ENCODE measurements at regions not wholly inside any gene's neighbourhood (a gene's known extent, or its start where the extent isn't known, plus 50 kb on each side); places are given as distances from the start of the nearest gene placed in this dataset.
A peak's percentile ranks its signal among the peaks of the same experiment; 100 is the strongest.

DNA sequence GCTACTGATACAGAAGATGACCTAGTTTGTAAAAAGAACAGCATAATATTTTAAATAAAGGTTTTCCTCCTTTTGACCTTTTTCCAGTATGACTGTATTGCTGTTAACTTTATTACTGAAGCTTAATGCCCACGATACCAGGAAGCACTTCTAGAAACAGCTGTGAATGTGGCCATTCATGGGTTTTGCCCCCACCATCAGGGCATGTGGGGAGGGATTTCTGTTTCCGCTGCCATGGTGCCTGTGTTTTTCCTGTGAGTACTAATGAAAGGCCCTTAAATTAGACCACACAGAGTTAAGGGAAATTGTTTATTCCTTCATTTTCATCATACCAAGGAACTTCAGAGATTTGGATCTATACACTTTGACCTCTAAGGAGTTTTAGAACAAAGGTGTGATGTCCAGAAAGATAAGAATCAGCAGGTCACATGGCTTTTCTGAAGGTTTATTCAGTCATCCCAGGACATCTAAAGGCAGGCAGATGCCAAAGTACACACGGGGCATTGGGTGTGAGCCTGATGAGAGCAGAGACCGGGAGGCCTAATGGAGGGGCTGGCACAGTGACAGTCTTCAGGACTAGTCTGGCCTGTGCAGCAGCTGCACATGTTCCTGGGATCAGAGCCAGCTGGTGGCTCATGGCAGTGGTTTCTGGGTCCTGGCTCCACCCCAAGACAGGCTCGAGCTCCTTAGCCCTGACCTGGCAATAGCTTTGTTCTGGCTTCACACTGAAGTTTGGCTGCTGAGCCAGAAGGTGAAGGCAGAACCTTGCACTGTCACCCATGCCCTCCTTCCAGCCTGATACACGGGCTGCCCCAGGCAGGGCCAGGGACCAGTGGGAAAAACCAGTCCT lies 190.9 kb downstream of the REEP3 start:
- POLR2A ChIA-PET, result no interaction called here
- H3K27me3 Mint-ChIP-seq, result peaks cover 2% of the 10 kb centered on the region
- H3K4me1 Mint-ChIP-seq, result peaks cover 16% of the 10 kb centered on the region
- peaks cover 3% of the 10 kb centered on the region for H3K36me3 Mint-ChIP-seq (ENCODE audit: low read depth)
- no peak for DNase-seq
- H3K27ac Mint-ChIP-seq, result no peak overlapping the region
- CTCF ChIA-PET, result interaction anchor here (0.9 to 1.6 kb wide), 2 partner anchors 8 to 545 kb away, joined by 3 to 5 read pairs; no protein-coding TSS in a partner anchor
- H3K9me3 Mint-ChIP-seq, result peaks cover 3% of the 10 kb centered on the region
- no peak overlapping the region for H3K4me3 Mint-ChIP-seq

DNA sequence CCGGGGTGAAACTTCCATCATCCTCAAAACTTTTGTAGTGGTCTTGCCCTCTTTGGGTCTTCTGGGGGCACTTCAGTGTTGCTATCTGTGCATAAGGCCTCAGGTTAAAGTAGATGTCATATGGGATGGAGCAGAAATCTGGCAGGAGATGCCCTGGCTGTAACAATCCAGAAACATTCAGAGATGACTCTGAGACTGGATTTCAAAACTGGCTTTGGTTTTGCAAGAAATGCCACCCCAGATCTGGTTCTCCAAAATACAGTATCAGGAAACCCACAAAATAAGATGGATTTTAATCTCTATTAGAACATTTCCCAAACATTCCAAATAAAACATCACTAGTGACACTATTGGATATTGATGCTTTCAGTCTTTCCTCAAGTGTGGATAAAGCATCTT lies 191.5 kb downstream of the REEP3 start:
- no peak for DNase-seq
- H3K36me3 Mint-ChIP-seq (ENCODE audit: low read depth), result peaks cover 3% of the 10 kb centered on the region
- peaks cover 2% of the 10 kb centered on the region for H3K27me3 Mint-ChIP-seq
- POLR2A ChIA-PET, result no interaction called here
- H3K27ac Mint-ChIP-seq, result no peak overlapping the region
- no peak overlapping the region for H3K4me3 Mint-ChIP-seq
- peaks cover 3% of the 10 kb centered on the region for H3K9me3 Mint-ChIP-seq
- peaks cover 10% of the 10 kb centered on the region for H3K4me1 Mint-ChIP-seq
- CTCF ChIA-PET, result interaction anchor here (0.9 kb wide), 1 partner anchor 545 kb away, joined by 3 read pairs; no protein-coding TSS in a partner anchor

DNA sequence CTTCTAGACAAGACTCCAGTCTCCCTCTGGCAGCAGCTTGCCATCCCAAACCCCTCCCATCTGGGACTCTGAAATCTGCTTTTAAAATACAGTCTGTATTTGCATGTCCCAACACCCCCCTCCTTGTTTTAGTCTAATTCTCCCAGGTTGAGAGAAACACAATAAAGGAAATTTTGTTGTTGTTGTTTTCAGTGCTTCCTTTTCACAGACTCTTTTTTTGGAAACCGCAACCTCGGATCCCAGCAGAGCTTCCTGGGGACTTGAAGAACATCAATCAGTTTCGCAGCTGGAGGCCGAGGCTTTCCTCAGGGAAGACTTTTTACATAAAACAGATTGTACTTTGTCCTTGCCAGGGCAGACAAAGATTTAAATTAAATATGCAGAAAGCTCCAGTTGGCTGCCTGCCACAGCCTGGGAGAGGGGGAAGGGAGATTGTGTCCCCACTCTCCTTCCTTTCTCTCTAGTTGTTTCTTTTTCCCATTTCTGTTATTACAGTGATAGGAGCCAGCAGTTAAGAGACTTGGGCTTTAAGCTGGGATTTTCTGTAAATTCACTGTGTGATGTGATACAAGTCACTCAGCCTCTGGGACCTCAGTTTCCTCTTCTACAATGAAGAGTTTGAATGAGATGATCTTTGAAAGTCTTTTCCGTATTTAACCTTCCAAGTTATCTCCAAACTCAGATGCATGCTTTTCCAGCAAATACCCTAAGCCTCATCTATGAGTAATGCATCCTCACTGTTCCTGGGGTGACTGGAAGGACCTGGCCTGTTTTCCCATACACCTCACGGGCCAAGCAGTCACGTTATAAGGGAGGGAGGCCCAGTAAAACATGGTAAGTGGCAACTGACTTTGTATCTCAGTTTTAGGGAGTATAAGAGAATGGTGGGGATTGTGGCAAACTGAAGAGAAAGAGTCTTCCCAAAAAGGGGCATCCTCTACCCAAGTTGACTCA lies 192.3 kb downstream of the REEP3 start:
- DNase-seq, result no peak
- Mint-ChIP-seq H3K4me3 (no peak overlapping the region), H3K27me3 (peaks cover 3% of the 10 kb centered on the region), H3K27ac (no peak overlapping the region), H3K4me1 (peaks cover 5% of the 10 kb centered on the region), H3K9me3 (peaks cover under 1% of the 10 kb centered on the region), H3K36me3 (ENCODE audit: low read depth) (peaks cover under 1% of the 10 kb centered on the region)
- CTCF ChIA-PET, result no interaction called here
- POLR2A ChIA-PET, result no interaction called here

DNA sequence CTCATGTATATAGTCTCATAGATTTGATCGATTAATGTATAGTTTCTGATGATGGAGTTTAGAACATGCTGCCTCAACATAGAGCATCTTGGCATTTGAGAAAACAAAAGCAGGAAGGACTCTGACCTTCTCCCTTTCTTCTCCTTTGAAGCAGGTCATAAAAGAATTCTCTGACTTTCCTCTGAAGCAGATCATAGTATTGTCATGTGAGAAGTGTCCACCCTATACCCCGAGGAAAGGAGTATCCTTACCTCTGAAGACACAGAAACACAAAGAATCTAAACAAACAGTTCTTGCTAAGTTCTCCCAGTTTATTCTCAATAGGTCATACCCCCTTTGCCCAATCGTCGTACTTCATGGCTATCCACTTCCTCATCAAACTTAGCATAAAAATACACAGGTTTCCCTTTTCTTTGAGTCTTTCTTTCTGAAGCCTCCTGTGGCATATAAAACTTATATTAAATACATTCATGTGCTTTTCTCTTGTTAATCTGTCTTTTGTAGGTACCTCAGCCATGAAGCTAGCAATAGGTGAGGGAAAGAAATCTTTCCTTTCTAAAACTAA lies 194.9 kb downstream of the REEP3 start:
- Mint-ChIP-seq H3K27ac (no peak overlapping the region), H3K27me3 (peaks cover 3% of the 10 kb centered on the region), H3K4me1 (peaks cover 16% of the 10 kb centered on the region), H3K4me3 (no peak overlapping the region), H3K9me3 (no peaks in the 10 kb centered on the region), H3K36me3 (ENCODE audit: low read depth) (no peaks in the 10 kb centered on the region)
- ChIA-PET POLR2A (no interaction called here), CTCF (interaction anchor here (7.6 to 8.3 kb wide), 2 partner anchors 86 to 548 kb away, joined by 76 to 189 read pairs; no protein-coding TSS in a partner anchor)
- DNase-seq, result no peak

DNA sequence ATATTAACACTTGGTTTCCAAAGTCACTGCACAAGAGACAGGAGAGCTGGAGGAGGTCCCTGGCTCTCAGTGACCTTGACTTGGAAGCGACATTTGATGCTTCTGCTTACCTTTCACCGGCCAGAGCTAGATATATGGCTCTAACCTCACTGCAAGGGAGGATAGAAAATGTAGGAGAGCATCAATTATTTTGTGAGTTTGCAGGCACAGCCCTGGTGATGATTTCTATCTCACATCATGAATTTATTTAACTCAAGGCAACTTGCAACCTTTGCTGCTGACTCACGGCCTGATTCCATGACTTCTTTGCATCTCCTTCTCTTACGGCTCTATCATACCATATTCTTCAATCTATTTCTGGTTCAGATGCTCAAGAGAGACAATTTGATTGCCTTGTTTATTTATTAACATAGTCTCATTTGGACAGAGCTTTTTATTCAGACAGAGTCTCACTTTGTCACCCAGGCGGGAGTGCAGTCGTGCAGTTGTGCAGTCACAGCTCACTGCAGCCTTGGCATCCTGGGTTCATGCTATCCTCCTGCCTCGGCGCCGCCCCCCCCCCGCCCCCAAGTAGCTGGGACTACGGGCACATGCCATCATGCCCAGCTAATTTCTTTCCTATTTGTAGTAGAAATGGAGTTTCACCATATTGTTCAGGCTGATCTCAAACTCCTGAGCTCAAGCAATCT lies 196.0 kb downstream of the REEP3 start:
- POLR2A ChIA-PET, result interaction anchor here (1.4 kb wide), 1 partner anchor 87 kb away, joined by 4 read pairs; no protein-coding TSS in a partner anchor
- CTCF ChIA-PET, result interaction anchor here (0.5 to 8.3 kb wide), 5 partner anchors 87 to 550 kb away, joined by 3 to 189 read pairs (median 9); no protein-coding TSS in a partner anchor
- DNase-seq, result no peak
- H3K4me1 Mint-ChIP-seq, result peaks cover 22% of the 10 kb centered on the region
- H3K4me3 Mint-ChIP-seq, result no peak overlapping the region
- H3K36me3 Mint-ChIP-seq (ENCODE audit: low read depth), result no peaks in the 10 kb centered on the region
- no peaks in the 10 kb centered on the region for H3K9me3 Mint-ChIP-seq
- H3K27ac Mint-ChIP-seq, result no peak overlapping the region
- peaks cover 3% of the 10 kb centered on the region for H3K27me3 Mint-ChIP-seq

DNA sequence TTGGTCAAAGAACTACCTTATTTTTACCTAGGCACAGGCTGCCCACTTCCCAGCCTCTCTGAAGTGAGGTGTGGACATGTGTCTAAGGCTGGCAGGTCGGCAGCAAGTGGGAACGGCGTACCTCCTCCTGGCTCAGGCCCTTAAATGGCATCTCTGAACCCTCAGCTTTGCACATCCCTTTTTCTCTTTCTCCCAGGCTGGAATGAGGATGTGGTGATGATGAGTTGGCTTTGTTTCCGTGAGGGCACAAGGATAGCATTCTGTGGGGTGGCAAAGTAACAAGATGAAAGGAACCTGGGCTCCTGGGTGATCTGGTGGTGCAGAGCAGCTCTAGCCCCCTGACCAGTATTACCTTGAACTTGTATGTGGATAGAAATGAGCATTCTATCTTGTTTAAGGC lies 196.8 kb downstream of the REEP3 start:
- Mint-ChIP-seq H3K9me3 (no peaks in the 10 kb centered on the region), H3K27ac (no peak overlapping the region), H3K4me3 (no peak overlapping the region), H3K4me1 (peaks cover 28% of the 10 kb centered on the region), H3K27me3 (peaks cover 3% of the 10 kb centered on the region), H3K36me3 (ENCODE audit: low read depth) (no peaks in the 10 kb centered on the region)
- ChIA-PET CTCF (interaction anchor here (0.5 to 8.3 kb wide), 7 partner anchors 88 to 559 kb away, joined by 3 to 189 read pairs (median 9); no protein-coding TSS in a partner anchor), POLR2A (interaction anchor here (1.1 to 1.4 kb wide), 2 partner anchors 87 to 551 kb away, joined by 3 to 4 read pairs; no protein-coding TSS in a partner anchor)
- DNase-seq, result no peak

DNA sequence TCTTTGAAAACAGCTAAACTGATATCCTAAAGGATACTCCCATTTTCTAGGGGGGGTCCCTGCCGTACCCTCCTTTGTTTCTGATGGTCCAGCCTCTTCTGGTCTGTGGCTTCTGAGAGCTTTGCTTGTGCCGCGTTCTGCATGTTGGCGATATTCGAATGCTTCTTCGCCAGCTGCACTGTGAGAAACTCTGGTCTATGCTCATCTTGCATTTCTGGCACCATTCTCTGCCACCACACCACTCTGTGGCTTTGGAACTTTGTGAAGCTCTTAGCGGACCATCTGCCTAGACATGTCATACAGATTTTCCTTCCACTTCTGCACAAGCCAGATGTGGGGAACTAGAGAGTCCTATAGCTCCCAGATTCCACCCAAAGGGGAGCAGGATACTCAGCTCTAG lies 197.2 kb downstream of the REEP3 start:
- H3K27ac Mint-ChIP-seq, result no peak overlapping the region
- peaks cover 4% of the 10 kb centered on the region for H3K27me3 Mint-ChIP-seq
- no peaks in the 10 kb centered on the region for H3K9me3 Mint-ChIP-seq
- H3K4me1 Mint-ChIP-seq, result peaks cover 28% of the 10 kb centered on the region
- ChIA-PET POLR2A (interaction anchor here (1.0 to 1.4 kb wide), 3 partner anchors 88 to 551 kb away, joined by 3 to 4 read pairs (median 3); no protein-coding TSS in a partner anchor), CTCF (interaction anchor here (0.5 to 8.3 kb wide), 7 partner anchors 88 to 559 kb away, joined by 3 to 189 read pairs (median 9); no protein-coding TSS in a partner anchor)
- H3K4me3 Mint-ChIP-seq, result no peak overlapping the region
- DNase-seq, result no peak
- H3K36me3 Mint-ChIP-seq (ENCODE audit: low read depth), result no peaks in the 10 kb centered on the region

DNA sequence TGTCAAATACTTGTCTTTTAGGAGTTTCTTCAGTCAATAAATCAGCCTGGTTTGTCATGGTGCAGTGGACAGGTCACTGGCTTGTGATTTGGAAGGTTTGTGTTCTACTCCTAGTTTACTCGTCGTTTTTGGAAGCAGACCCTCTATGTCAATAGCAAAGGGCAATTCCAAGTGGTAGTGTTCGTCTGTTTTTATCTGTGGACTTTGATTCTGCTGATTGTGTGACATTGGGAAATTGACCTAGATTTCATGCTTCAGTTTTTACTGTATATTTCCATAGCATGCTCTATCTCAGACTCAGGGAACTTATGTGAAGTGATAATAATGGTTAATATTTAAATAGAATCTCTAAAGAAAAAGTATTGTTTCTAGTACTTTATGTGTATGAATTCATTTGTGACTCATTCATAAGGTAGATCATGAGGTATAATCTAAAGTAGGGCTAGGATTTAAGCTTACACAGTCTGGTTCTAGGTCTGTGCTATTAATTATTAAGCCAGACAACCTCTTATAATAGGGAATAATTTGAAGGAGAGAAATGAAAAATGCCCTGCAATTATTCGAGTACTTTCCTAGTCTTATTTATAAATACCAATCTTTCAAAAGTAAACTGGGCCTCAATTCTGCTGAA lies 198.1 kb downstream of the REEP3 start:
- Mint-ChIP-seq H3K36me3 (ENCODE audit: low read depth) (no peaks in the 10 kb centered on the region), H3K4me3 (no peak overlapping the region), H3K4me1 (peaks cover 28% of the 10 kb centered on the region), H3K9me3 (no peaks in the 10 kb centered on the region), H3K27me3 (peaks cover 5% of the 10 kb centered on the region), H3K27ac (no peak overlapping the region)
- ChIA-PET CTCF (interaction anchor here (0.6 to 8.3 kb wide), 38 partner anchors 8 to 986 kb away, joined by 3 to 189 read pairs (median 5); partner anchors contain the start of genes JMJD1C and NRBF2), POLR2A (interaction anchor here (0.8 to 2.0 kb wide), 5 partner anchors 12 to 558 kb away, joined by 3 to 19 read pairs (median 3); no protein-coding TSS in a partner anchor)
- no peak for DNase-seq

DNA sequence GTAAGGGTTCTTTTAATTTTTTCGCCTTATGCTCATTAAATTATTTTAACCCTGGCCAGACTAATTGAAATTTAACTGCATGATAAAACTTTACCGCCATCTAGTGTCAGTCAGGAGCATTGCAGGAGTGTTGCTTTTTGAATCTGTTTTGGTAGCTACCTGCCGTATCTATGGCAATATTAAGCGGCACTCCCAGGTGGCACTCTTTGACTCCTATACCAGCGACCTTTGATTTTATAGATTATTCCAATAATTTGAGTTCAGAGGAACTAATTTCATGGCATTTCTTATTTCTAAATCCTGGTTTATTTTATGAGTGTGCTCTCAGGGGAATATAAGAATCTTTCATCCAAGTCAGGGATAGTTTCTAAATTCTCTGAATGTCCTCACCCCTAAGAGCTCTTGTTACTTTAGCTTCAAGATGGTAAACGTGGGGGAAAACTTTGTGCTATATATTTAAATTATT lies 198.9 kb downstream of the REEP3 start:
- peak; percentile 47 for DNase-seq
- H3K9me3 Mint-ChIP-seq, result no peaks in the 10 kb centered on the region
- H3K4me3 Mint-ChIP-seq, result no peak overlapping the region
- H3K4me1 Mint-ChIP-seq, result peaks cover 28% of the 10 kb centered on the region
- POLR2A ChIA-PET, result interaction anchor here (0.8 to 2.0 kb wide), 6 partner anchors 13 to 559 kb away, joined by 3 to 19 read pairs (median 4); no protein-coding TSS in a partner anchor
- CTCF ChIA-PET, result interaction anchor here (0.7 to 8.3 kb wide), 56 partner anchors 9 to 987 kb away, joined by 3 to 189 read pairs (median 4); partner anchors contain the start of genes JMJD1C and NRBF2
- no peaks in the 10 kb centered on the region for H3K36me3 Mint-ChIP-seq (ENCODE audit: low read depth)
- H3K27ac Mint-ChIP-seq, result no peak overlapping the region
- peaks cover 8% of the 10 kb centered on the region for H3K27me3 Mint-ChIP-seq

DNA sequence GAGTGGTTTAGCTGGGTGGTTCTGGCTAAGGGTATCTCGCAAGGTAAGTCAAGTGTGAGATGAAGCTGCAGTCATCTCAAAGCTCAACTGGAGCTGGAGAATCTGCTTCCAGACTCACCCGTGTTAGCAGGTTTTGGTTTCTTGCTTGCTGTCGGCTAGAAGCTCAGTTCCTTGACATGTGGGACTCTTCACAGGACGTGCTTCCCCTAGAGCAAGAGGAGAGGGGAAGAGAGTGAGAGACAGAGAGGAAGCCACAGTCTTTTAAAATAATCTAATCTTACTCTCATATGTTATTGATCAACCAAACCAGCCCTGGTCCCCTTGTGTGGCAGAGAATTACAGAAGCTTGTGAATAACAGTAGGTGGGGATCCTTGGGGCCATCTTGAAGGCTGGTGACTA lies 199.5 kb downstream of the REEP3 start:
- Mint-ChIP-seq H3K9me3 (no peaks in the 10 kb centered on the region), H3K36me3 (ENCODE audit: low read depth) (no peaks in the 10 kb centered on the region), H3K4me3 (peak overlapping the region; percentile 34), H3K27ac (peak overlapping the region; percentile 12), H3K4me1 (peaks cover 28% of the 10 kb centered on the region), H3K27me3 (peaks cover 11% of the 10 kb centered on the region)
- peak; percentile 21 for DNase-seq
- ChIA-PET CTCF (interaction anchor here (0.7 to 8.3 kb wide), 53 partner anchors 9 to 988 kb away, joined by 3 to 189 read pairs (median 4); partner anchors contain the start of genes JMJD1C and NRBF2), POLR2A (interaction anchor here (0.7 to 2.0 kb wide), 7 partner anchors 14 to 560 kb away, joined by 3 to 19 read pairs (median 3); no protein-coding TSS in a partner anchor)

DNA sequence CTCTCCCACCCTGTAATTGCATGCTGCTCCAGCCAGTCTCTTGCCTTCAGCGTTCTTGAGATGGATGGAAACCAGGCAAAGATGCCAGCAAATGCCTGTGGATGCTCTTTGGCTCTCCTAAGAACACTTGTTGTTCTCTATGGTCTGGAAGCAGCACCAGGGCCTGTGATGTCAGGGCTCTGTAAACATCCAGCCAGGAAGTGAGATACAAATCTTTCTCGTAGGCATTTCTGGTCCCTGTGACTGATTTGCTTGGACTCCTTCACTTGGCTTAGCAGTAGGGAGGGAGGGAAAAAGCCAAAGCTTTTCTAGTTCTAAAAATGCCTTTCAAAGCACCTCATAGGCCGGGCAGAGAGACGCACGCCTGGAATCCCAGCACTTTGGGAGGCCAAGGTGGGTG lies 201.3 kb downstream of the REEP3 start:
- Mint-ChIP-seq H3K4me1 (peaks cover 23% of the 10 kb centered on the region), H3K36me3 (ENCODE audit: low read depth) (no peaks in the 10 kb centered on the region), H3K9me3 (no peaks in the 10 kb centered on the region), H3K27me3 (peaks cover 26% of the 10 kb centered on the region), H3K27ac (no peak overlapping the region), H3K4me3 (no peak overlapping the region)
- CTCF ChIA-PET, result interaction anchor here (3.3 to 8.3 kb wide), 2 partner anchors 555 to 564 kb away, joined by 27 to 189 read pairs; no protein-coding TSS in a partner anchor
- DNase-seq, result no peak
- POLR2A ChIA-PET, result no interaction called here

All from activated CD4-positive, alpha-beta memory T cell treated with anti-CD3 and anti-CD28 coated beads, Interleukin-2, amount 10 ng/mL, durations not matched to agents 7 days and 5 days (primary cell).